Body of pancreas (tissue), 4 donors: ENCODE measurements at regions not wholly inside any gene's neighbourhood (a gene's known extent, or its start where the extent isn't known, plus 50 kb on each side); places are given as distances from the start of the nearest gene placed in this dataset.

Experiments used
- ATAC-seq: fragments of 150-250 bp; one replicate; pipeline ENCODE4 v1.9.1; 2016
- DNase-seq, 4 donors: peaks; one replicate each; pipeline ENCODE4 v3.0.0-alpha.2; 2019
- H3K27ac ChIP-seq, 4 donors: fragments of 200-600 bp; sonication (generic); 1 replicate in 3 of 4; 2 replicates in 1 of 4; pipeline versions ENCODE4 v1.5.1 to v1.6.1; 2016 to 2019; ENCODE audit warnings: mild to moderate bottlenecking in 1 of 4, mixed read lengths in 1 of 4, moderate library complexity in 1 of 4
- H3K27me3 ChIP-seq, 2 donors: fragments of 200-600 bp; sonication (generic); one replicate each; pipeline ENCODE4 v1.6.0; 2016; ENCODE audit warnings: mild to moderate bottlenecking in 1 of 2
- H3K36me3 ChIP-seq, 2 donors: fragments of 200-600 bp; sonication (generic); replicated peaks in 1 of 2; 2 replicates each; pipeline ENCODE4 v1.5.1; 2016; ENCODE audit warnings: low read depth in 2 of 2; ENCODE audit not compliant: insufficient read depth in 1 of 2
- H3K4me1 ChIP-seq: fragments of 200-600 bp; sonication (generic); one replicate; pipeline ENCODE4 v1.6.0; 2016
- H3K4me3 ChIP-seq, 2 donors: fragments of 200-600 bp; sonication (generic); 1 replicate in 1 of 2; 2 replicates in 1 of 2; pipeline ENCODE4 v1.5.1; 2016 to 2019
- H3K9me3 ChIP-seq, 3 donors: fragments of 200-600 bp; sonication (generic); 1 replicate in 2 of 3; 2 replicates in 1 of 3; pipeline ENCODE4 v1.5.1; 2016
- CTCF ChIP-seq, 7 experiments: fragments of 450-650 bp in 4 of 7; fragments of 200-600 bp in 3 of 7; sonication (generic) in 3 of 7; IDR thresholded peaks; one replicate each; pipeline ENCODE4 v1.5.1; 2016 to 2019; ENCODE audit warnings: antibody characterized with exemption in 7 of 7
- POLR2A ChIP-seq, 3 donors: fragments of 450-650 bp; IDR thresholded peaks; one replicate each; pipeline ENCODE4 v1.6.1; 2016; ENCODE audit warnings: antibody characterized with exemption in 3 of 3, mild to moderate bottlenecking in 2 of 3
- WGBS, 2 donors: methylation state at CpG; one replicate each; pipeline ENCODE4 v1.1.5; 2017; 5-methylcytosine and 5-hydroxymethylcytosine counted together
- intact Hi-C: fragments of 100-400 bp; cut with DNase I; formaldehyde crosslinking; loops from one replicate; pipeline ENCODE4 v1.15.1; 2023

- Histone ChIP-seq H3K9me3 (no peaks in the 10 kb centered on the region), H3K36me3 (no peaks in the 10 kb centered on the region), H3K27me3 (no peaks in the 10 kb centered on the region), H3K4me1 (peaks cover 23% of the 10 kb centered on the region), H3K4me3 (no peak overlapping the region), H3K27ac (no peak overlapping the region)
- intact Hi-C loops = loop anchor here (5.0 kb wide), 1 partner anchor 623 kb away; the partner anchor contains the start of gene HS3ST3B1
- ATAC-seq (no peak), DNase-seq (no peak)
- TF ChIP-seq CTCF (IDR thresholded peaks at IDR 0.05) (no peak), POLR2A (IDR thresholded peaks at IDR 0.05) (no peak)
- 71 to 81% methylated on average over 2 of the region's 2 CpGs for WGBS, 2 donors
Measured at GRCh38 chr17:14925498-14925897, 339.6 kb downstream of the PMP22 start.

- H3K4me3 ChIP-seq = no peak overlapping the region
- TF ChIP-seq CTCF (IDR thresholded peaks at IDR 0.05) (no peak), POLR2A (IDR thresholded peaks at IDR 0.05) (no peak)
- no peaks in the 10 kb centered on the region for H3K36me3 ChIP-seq
- ATAC-seq (no peak), DNase-seq (no peak)
- intact Hi-C loops = no loop called here
- no peaks in the 10 kb centered on the region for H3K9me3 ChIP-seq
- H3K27ac ChIP-seq = no peak overlapping the region
- H3K4me1 ChIP-seq = peaks cover 36% of the 10 kb centered on the region
- WGBS, 2 donors = 69 to 72% methylated on average over 3 of the region's 3 CpGs
- H3K27me3 ChIP-seq = no peaks in the 10 kb centered on the region
Measured at GRCh38 chr17:14923981-14924380, 341.1 kb downstream of the PMP22 start.

- Histone ChIP-seq H3K36me3 (no peaks in the 10 kb centered on the region), H3K9me3 (no peaks in the 10 kb centered on the region), H3K27ac (peak overlapping the region in 3 of 4 donors; percentile 39 to 71 (median 54)), H3K4me3 (no peak overlapping the region), H3K4me1 (peaks cover 44% of the 10 kb centered on the region), H3K27me3 (no peaks in the 10 kb centered on the region)
- WGBS, 2 donors = 21 to 25% methylated on average over 2 of the region's 2 CpGs
- intact Hi-C loops = no loop called here
- peak; percentile 79 for ATAC-seq
- TF ChIP-seq CTCF (IDR thresholded peaks at IDR 0.05) = no peak
- no peak for TF ChIP-seq POLR2A (IDR thresholded peaks at IDR 0.05)
- DNase-seq = peak; percentile 60 to 72 (median 64)
Measured at GRCh38 chr17:14922411-14922810, 342.7 kb downstream of the PMP22 start.

- ATAC-seq = peak; percentile 84
- WGBS, 2 donors = 40 to 57% methylated on average over 3 of the region's 3 CpGs
Measured at GRCh38 chr17:14921936-14922335, 343.2 kb downstream of the PMP22 start.

More at GRCh38 chr17:14921936-14922335, 343.2 kb downstream of the PMP22 start:
- intact Hi-C loops = no loop called here
- H3K4me3 ChIP-seq = no peak overlapping the region
- H3K9me3 ChIP-seq = no peaks in the 10 kb centered on the region
- H3K4me1 ChIP-seq = peaks cover 44% of the 10 kb centered on the region
- H3K27me3 ChIP-seq = no peaks in the 10 kb centered on the region
- H3K36me3 ChIP-seq = no peaks in the 10 kb centered on the region
- H3K27ac ChIP-seq = peak overlapping the region in 3 of 4 donors; percentile 39 to 71 (median 54)
- DNase-seq = no peak
- no peak for TF ChIP-seq CTCF (IDR thresholded peaks at IDR 0.05)
